ENCODE measurements at regions not wholly inside any gene's neighbourhood (a gene's known extent, or its start where the extent isn't known, plus 50 kb on each side); places are given as distances from the start of the nearest gene placed in this dataset.
A peak's percentile ranks its signal among the peaks of the same experiment; 100 is the strongest.

- H3K27me3 ChIP-seq (ENCODE audit: control insufficient read depth, insufficient read depth, low read length), result no peaks in the 10 kb centered on the region
- H3K36me3 ChIP-seq (ENCODE audit: control insufficient read depth, insufficient read depth, low read length), result no peaks in the 10 kb centered on the region
- FAIRE-seq, result no peak
- TF ChIP-seq CTCF (IDR thresholded peaks at IDR 0.05; ENCODE audit: insufficient read depth, low read length, severe bottlenecking), result no peak
- no peak for DNase-seq (ENCODE audit: low read depth)
- H3K4me3 ChIP-seq (ENCODE audit: low read depth, low read length), result no peak overlapping the region
These were observed 260.1 kb downstream of the PRL start for GRCh38 chr6:22036699-22037098.

DNA sequence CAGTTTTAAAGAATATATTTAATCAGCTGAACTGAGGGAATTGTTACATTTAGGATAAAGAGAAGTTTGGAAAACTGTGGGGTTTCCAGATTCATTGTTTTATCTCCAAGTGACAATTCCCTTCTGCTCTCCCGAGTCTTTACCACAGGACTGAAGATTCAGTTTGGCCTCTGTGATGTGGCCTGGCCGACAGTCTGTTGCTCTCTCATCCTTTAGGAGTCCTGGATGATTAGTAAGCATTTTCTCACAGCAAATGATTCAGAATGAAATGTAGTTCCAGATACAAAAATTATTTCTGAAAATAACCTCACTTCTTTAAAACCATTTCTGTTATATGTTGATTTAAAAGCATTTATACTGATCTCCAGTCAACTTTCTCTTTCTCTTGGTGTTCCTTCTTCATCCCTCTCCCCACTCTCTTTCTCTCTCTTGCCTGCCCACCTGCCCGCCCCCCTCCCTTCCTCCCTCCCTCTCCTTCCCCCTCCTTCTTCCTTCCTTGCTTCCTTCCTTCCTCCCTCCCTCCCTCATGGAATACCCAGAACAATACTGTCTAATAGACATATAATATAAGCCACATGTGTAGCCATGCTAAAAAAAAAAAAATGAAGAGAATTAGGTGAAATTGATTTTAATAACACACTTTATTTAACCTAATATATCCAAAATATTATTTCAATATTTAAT is 254.9 kb downstream of the PRL start:
- DNase-seq (ENCODE audit: low read depth), result peak; percentile 8
- FAIRE-seq, result no peak
- Histone ChIP-seq H3K36me3 (ENCODE audit: control insufficient read depth, insufficient read depth, low read length) (no peaks in the 10 kb centered on the region), H3K4me3 (ENCODE audit: low read depth, low read length) (no peak overlapping the region), H3K27me3 (ENCODE audit: control insufficient read depth, insufficient read depth, low read length) (no peaks in the 10 kb centered on the region)
- TF ChIP-seq CTCF (IDR thresholded peaks at IDR 0.05; ENCODE audit: insufficient read depth, low read length, severe bottlenecking), result no peak

GRCh38 chr6:22042706-22043105 is 254.1 kb downstream of the PRL start:
- no peak for TF ChIP-seq CTCF (IDR thresholded peaks at IDR 0.05; ENCODE audit: insufficient read depth, low read length, severe bottlenecking)
- DNase-seq (ENCODE audit: low read depth) (no peak), FAIRE-seq (no peak)
- H3K36me3 ChIP-seq (ENCODE audit: control insufficient read depth, insufficient read depth, low read length), result no peaks in the 10 kb centered on the region
- H3K27me3 ChIP-seq (ENCODE audit: control insufficient read depth, insufficient read depth, low read length), result no peaks in the 10 kb centered on the region
- no peak overlapping the region for H3K4me3 ChIP-seq (ENCODE audit: low read depth, low read length)

- FAIRE-seq, result no peak
- H3K27me3 ChIP-seq (ENCODE audit: control insufficient read depth, insufficient read depth, low read length), result no peaks in the 10 kb centered on the region
- H3K36me3 ChIP-seq (ENCODE audit: control insufficient read depth, insufficient read depth, low read length), result no peaks in the 10 kb centered on the region
- TF ChIP-seq CTCF (IDR thresholded peaks at IDR 0.05; ENCODE audit: insufficient read depth, low read length, severe bottlenecking), result no peak
- peak; percentile 3 for DNase-seq (ENCODE audit: low read depth)
- H3K4me3 ChIP-seq (ENCODE audit: low read depth, low read length), result no peak overlapping the region
These were observed 253.4 kb downstream of the PRL start for GRCh38 chr6:22043284-22043962.

- no peak overlapping the region for H3K4me3 ChIP-seq (ENCODE audit: low read depth, low read length)
- no peaks in the 10 kb centered on the region for H3K36me3 ChIP-seq (ENCODE audit: control insufficient read depth, insufficient read depth, low read length)
- H3K27me3 ChIP-seq (ENCODE audit: control insufficient read depth, insufficient read depth, low read length), result no peaks in the 10 kb centered on the region
- FAIRE-seq (no peak), DNase-seq (ENCODE audit: low read depth) (no peak)
- no peak for TF ChIP-seq CTCF (IDR thresholded peaks at IDR 0.05; ENCODE audit: insufficient read depth, low read length, severe bottlenecking)
These were observed 251.4 kb downstream of the PRL start for GRCh38 chr6:22045261-22045912.

Measured in bronchial epithelial cell (primary cell).